Spinal cord (tissue), 9 donors: ENCODE measurements at regions not wholly inside any gene's neighbourhood (a gene's known extent, or its start where the extent isn't known, plus 50 kb on each side); places are given as distances from the start of the nearest gene placed in this dataset.

ENCODE experiments used
- DNase-seq, 6 donors: peaks; one replicate each; pipeline versions ENCODE4 v3.0.0 to v3.0.0-alpha.2; 2013 to 2015; ENCODE audit warnings: low spot score in 6 of 6, low read depth in 4 of 6
- H3K27ac ChIP-seq: one replicate; pipeline ENCODE4 v1.5.1; 2013; ENCODE audit warnings: low read depth, low read length, control low read depth
- H3K27me3 ChIP-seq: one replicate; pipeline ENCODE4 v1.6.1; 2013; ENCODE audit warnings: low read length; ENCODE audit not compliant: control insufficient read depth, insufficient read depth
- H3K36me3 ChIP-seq: one replicate; pipeline ENCODE4 v1.6.1; 2013; ENCODE audit warnings: low read length; ENCODE audit not compliant: control insufficient read depth, insufficient read depth
- H3K4me1 ChIP-seq: one replicate; pipeline ENCODE4 v1.6.1; 2013; ENCODE audit warnings: low read length; ENCODE audit not compliant: control insufficient read depth, insufficient read depth
- H3K4me3 ChIP-seq: one replicate; pipeline ENCODE4 v1.5.1; 2013; ENCODE audit warnings: low read depth, low read length, control low read depth
- H3K9me3 ChIP-seq: one replicate; pipeline ENCODE4 v1.6.1; 2013; ENCODE audit warnings: low read length; ENCODE audit not compliant: control insufficient read depth, insufficient read depth
- WGBS: methylation state at CpG from one replicate; pipeline ENCODE4 v1.1.5; 2013; ENCODE audit warnings: missing lambda C conversion rate; ENCODE audit not compliant: insufficient coverage; 5-methylcytosine and 5-hydroxymethylcytosine counted together
- donor health status: healthy.

DNA sequence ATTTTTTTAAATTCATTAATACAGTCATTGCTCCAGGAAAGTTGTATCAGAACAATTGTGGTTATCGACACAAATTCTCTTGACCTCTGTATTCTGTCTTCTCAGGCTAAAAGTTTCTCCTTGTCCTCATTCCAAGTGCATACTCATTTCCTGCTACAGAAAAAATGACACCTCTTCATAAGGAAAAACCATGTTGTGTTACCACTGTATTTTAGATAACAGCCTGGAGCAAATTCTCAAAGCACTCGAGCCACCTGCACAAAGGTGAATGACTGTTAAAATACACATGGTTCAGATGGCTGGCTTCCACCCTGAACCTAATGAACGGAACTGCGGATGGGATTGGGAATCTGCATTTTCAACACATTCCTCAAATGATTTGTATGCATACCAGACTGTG is 586.5 kb downstream of the EPHA4 start:
- H3K9me3 ChIP-seq: no peaks in the 10 kb centered on the region
- no peak for DNase-seq
- no peak overlapping the region for H3K4me3 ChIP-seq
- no peaks in the 10 kb centered on the region for H3K36me3 ChIP-seq
- H3K4me1 ChIP-seq: no peaks in the 10 kb centered on the region
- no peaks in the 10 kb centered on the region for H3K27me3 ChIP-seq
- 100% methylated on average over 2 of the region's 4 CpGs for WGBS
- H3K27ac ChIP-seq: no peak overlapping the region

- Histone ChIP-seq H3K9me3 (no peaks in the 10 kb centered on the region), H3K36me3 (no peaks in the 10 kb centered on the region), H3K27ac (no peak overlapping the region), H3K4me3 (no peak overlapping the region), H3K4me1 (no peaks in the 10 kb centered on the region), H3K27me3 (no peaks in the 10 kb centered on the region)
- WGBS: no CpG with 5 or more reads among the region's 3 CpGs
- DNase-seq: no peak
Measured at GRCh38 chr2:220987839-220988238, 584.3 kb downstream of the EPHA4 start.

GRCh38 chr2:220991972-220992371 is 580.1 kb downstream of the EPHA4 start:
- no peaks in the 10 kb centered on the region for H3K36me3 ChIP-seq
- H3K27ac ChIP-seq: no peak overlapping the region
- no peak overlapping the region for H3K4me3 ChIP-seq
- H3K9me3 ChIP-seq: no peaks in the 10 kb centered on the region
- H3K4me1 ChIP-seq: no peaks in the 10 kb centered on the region
- no peaks in the 10 kb centered on the region for H3K27me3 ChIP-seq
- no peak for DNase-seq

- H3K4me1 ChIP-seq: no peaks in the 10 kb centered on the region
- H3K27ac ChIP-seq: no peak overlapping the region
- no peaks in the 10 kb centered on the region for H3K9me3 ChIP-seq
- WGBS: no CpG with 5 or more reads among the region's 3 CpGs
- H3K36me3 ChIP-seq: no peaks in the 10 kb centered on the region
- H3K4me3 ChIP-seq: no peak overlapping the region
- H3K27me3 ChIP-seq: no peaks in the 10 kb centered on the region
- no peak for DNase-seq
Measured at GRCh38 chr2:220994846-220995245, 577.3 kb downstream of the EPHA4 start.

DNA sequence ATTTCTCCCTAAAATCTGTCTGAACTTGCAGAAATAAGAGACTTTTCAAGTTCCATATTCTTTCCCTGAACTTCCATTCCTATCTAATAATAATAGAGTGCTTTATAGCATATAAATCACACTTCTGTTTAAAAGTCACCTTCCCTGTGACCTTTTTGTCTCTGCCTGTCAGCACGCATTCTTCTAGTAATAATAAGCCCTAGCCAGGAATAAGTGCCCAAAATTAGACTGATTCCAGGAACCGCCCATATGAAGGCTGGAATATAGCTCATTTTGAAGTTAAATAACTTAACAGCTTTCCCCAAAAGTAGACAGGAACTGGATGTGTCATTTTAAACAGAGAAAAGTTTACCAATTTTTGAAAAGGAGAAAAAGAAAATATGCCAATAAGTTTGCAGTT is 576.5 kb downstream of the EPHA4 start:
- DNase-seq: no peak
- Histone ChIP-seq H3K9me3 (no peaks in the 10 kb centered on the region), H3K27ac (no peak overlapping the region), H3K36me3 (no peaks in the 10 kb centered on the region), H3K27me3 (no peaks in the 10 kb centered on the region), H3K4me1 (no peaks in the 10 kb centered on the region), H3K4me3 (no peak overlapping the region)
- WGBS: no CpG with 5 or more reads among the region's 2 CpGs

GRCh38 chr2:220998156-220998555 is 573.9 kb downstream of the EPHA4 start:
- no peak overlapping the region for H3K4me3 ChIP-seq
- WGBS: no CpG with 5 or more reads among the region's 2 CpGs
- no peaks in the 10 kb centered on the region for H3K36me3 ChIP-seq
- H3K27me3 ChIP-seq: no peaks in the 10 kb centered on the region
- no peaks in the 10 kb centered on the region for H3K9me3 ChIP-seq
- no peak overlapping the region for H3K27ac ChIP-seq
- DNase-seq: no peak
- no peaks in the 10 kb centered on the region for H3K4me1 ChIP-seq

- H3K9me3 ChIP-seq: no peaks in the 10 kb centered on the region
- no peaks in the 10 kb centered on the region for H3K4me1 ChIP-seq
- no peak overlapping the region for H3K4me3 ChIP-seq
- no peaks in the 10 kb centered on the region for H3K27me3 ChIP-seq
- DNase-seq: no peak
- H3K27ac ChIP-seq: no peak overlapping the region
- WGBS: no CpG with 5 or more reads among the region's 2 CpGs
- H3K36me3 ChIP-seq: no peaks in the 10 kb centered on the region
Measured at GRCh38 chr2:220999356-220999755, 572.7 kb downstream of the EPHA4 start.

DNA sequence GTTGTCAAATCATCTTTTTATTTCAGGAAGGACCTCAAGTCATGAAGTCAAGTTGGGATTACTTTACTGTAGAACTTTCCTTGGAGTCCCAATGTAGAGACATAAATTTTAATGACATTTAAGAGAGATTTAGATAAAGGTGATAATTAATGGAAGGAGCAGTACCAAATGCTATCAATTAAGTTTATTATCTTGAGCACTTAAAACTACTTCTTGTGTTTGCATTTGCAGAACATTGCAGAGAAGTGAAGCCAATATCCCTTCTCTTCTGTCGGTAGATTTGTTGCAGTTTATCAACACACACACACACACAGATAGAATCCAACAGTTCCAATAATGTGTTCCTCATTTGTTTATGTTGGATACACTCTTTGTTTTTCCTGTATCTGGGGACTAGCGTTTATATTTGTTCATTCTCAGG is 570.7 kb downstream of the EPHA4 start:
- H3K36me3 ChIP-seq: no peaks in the 10 kb centered on the region
- no peaks in the 10 kb centered on the region for H3K4me1 ChIP-seq
- no CpG with 5 or more reads among the region's 2 CpGs for WGBS
- DNase-seq: peak in 1 of 6 donors; percentile 8
- no peaks in the 10 kb centered on the region for H3K27me3 ChIP-seq
- H3K27ac ChIP-seq: no peak overlapping the region
- H3K4me3 ChIP-seq: no peak overlapping the region
- H3K9me3 ChIP-seq: no peaks in the 10 kb centered on the region

- DNase-seq: no peak
- Histone ChIP-seq H3K27ac (no peak overlapping the region), H3K4me1 (no peaks in the 10 kb centered on the region), H3K27me3 (no peaks in the 10 kb centered on the region), H3K4me3 (no peak overlapping the region), H3K9me3 (no peaks in the 10 kb centered on the region), H3K36me3 (no peaks in the 10 kb centered on the region)
- no CpG with 5 or more reads among the region's 1 CpG for WGBS
Measured at GRCh38 chr2:221002101-221002685, 569.9 kb downstream of the EPHA4 start.

GRCh38 chr2:221005338-221005737 is 566.8 kb downstream of the EPHA4 start:
- Histone ChIP-seq H3K4me1 (no peaks in the 10 kb centered on the region), H3K27me3 (no peaks in the 10 kb centered on the region), H3K4me3 (no peak overlapping the region), H3K9me3 (no peaks in the 10 kb centered on the region), H3K36me3 (no peaks in the 10 kb centered on the region), H3K27ac (no peak overlapping the region)
- DNase-seq: no peak
- WGBS: no CpG with 5 or more reads among the region's 3 CpGs
